Activated T-cell treated with anti-CD3 and anti-CD28 coated beads, Interleukin-2, amount 50 U/mL, for 24 hours (primary cell): ENCODE measurements at regions not wholly inside any gene's neighbourhood (a gene's known extent, or its start where the extent isn't known, plus 50 kb on each side); places are given as distances from the start of the nearest gene placed in this dataset.
A peak's percentile ranks its signal among the peaks of the same experiment; 100 is the strongest.
"Not testable (repeated sequence)": the region's sequence is repeated elsewhere in the genome, so short reads cannot be mapped to it uniquely, and the experiment has no call there.

Experiments
- DNase-seq: peaks from one replicate; pipeline ENCODE4 v3.0.0-alpha.2; 2020
- H3K27ac Mint-ChIP-seq: 2 replicates; pipeline ENCODE4 v1.8.0; 2020; ENCODE audit warnings: mild to moderate bottlenecking, mixed read lengths
- H3K27me3 Mint-ChIP-seq: 2 replicates; pipeline ENCODE4 v1.8.0; 2020; ENCODE audit warnings: mixed read lengths
- H3K36me3 Mint-ChIP-seq: 2 replicates; pipeline ENCODE4 v1.8.0; 2020; ENCODE audit warnings: low read depth, mixed read lengths
- H3K4me1 Mint-ChIP-seq: 2 replicates; pipeline ENCODE4 v1.8.0; 2020; ENCODE audit warnings: low read depth, mixed read lengths
- H3K4me3 Mint-ChIP-seq: 2 replicates; pipeline ENCODE4 v1.8.0; 2020; ENCODE audit warnings: mild to moderate bottlenecking, moderate library complexity, mixed read lengths
- H3K9me3 Mint-ChIP-seq: 2 replicates; pipeline ENCODE4 v1.8.0; 2020; ENCODE audit warnings: mixed read lengths

DNA sequence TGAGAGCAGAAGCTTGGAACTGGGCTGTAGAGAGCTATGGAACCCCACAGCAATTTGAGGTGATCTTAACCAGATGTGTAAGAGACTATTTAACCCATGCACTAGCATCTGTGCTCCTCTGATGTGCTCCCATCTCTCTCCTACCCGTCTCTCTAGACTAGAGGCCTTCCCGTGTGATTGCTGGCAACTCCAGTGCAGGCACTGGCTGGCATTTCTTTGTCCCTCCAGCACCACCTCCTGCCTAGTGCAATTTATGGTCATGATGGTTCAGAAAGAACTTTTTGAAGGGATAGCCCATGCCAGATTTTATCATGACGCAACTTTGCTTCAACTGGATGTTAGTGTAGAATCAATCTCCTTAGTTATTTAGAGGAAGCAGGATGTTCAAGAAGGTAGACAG is 193.0 kb downstream of the BCL2L11 start:
- not testable (repeated sequence) for H3K27me3 Mint-ChIP-seq, H3K9me3 Mint-ChIP-seq, H3K4me3 Mint-ChIP-seq, DNase-seq, H3K27ac Mint-ChIP-seq, H3K36me3 Mint-ChIP-seq
- H3K4me1 Mint-ChIP-seq = peaks cover 12% of the 10 kb centered on the region

DNA sequence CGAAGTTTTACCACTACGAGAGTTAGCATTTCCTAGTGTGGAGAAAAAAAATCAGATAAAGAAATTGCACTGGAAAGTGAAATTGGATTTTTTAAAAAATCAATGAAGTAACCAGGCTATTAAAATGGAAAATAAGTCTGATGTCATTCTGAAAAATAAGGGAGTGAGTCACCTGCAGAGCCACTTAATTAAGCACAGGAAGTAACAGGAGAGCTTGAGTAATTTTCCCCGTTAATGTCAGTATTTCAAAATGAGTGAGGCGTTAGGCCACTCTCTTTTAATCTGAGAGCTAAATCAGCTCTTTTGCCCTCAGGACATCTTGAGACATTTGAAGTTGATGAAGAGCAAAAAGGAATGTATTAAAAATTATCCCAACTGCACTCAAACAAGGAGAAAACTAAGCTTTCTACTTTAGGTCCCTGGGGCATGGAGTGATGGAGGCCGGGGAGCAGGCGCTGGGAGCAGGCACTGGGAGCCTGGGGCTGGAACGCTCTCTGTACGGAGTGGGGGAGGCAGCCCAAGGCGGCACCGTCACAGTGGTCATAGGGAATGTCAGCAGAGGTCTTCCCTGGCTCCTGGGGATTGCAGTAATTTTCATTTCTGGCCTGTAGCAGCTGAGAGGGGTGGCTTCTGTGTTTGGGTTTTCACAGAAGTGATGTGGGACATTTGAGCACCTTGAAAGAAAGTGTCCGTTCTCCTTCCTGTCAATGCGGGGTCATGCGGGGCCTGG is 194.6 kb downstream of the BCL2L11 start:
- H3K4me3 Mint-ChIP-seq, H3K27me3 Mint-ChIP-seq, DNase-seq, H3K36me3 Mint-ChIP-seq, H3K9me3 Mint-ChIP-seq: not testable (repeated sequence)
- Mint-ChIP-seq H3K27ac (peak overlapping the region; percentile 94), H3K4me1 (peaks cover 20% of the 10 kb centered on the region)

DNA sequence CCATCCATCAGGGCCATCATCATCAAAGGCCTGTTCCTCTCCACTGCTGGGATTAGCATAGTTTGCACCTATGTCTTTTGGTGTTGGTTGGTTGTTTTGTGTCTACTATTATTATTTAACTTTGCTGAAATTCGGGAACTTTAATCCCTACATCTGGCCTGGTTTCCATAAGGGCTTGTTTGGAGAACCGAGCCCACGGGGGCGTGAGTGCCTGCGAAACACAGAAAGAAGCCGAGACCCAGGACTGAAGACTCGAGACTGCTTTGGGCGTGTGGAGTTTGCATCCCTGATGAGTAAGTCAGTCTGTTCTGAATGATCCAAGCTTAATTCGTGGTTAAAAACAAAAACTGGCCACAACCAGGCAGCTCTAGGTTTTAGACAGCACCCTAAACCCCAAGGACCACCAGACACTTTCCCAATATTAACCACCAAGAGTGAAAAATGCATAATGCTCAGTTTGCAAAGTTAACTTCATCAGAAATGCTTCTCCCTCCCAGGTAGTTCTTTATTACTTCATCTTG is 195.6 kb downstream of the BCL2L11 start:
- peak overlapping the region; percentile 23 for H3K4me3 Mint-ChIP-seq
- peaks cover 23% of the 10 kb centered on the region for H3K4me1 Mint-ChIP-seq
- peak overlapping the region; percentile 94 for H3K27ac Mint-ChIP-seq
- H3K9me3 Mint-ChIP-seq, DNase-seq, H3K36me3 Mint-ChIP-seq, H3K27me3 Mint-ChIP-seq: not testable (repeated sequence)

DNA sequence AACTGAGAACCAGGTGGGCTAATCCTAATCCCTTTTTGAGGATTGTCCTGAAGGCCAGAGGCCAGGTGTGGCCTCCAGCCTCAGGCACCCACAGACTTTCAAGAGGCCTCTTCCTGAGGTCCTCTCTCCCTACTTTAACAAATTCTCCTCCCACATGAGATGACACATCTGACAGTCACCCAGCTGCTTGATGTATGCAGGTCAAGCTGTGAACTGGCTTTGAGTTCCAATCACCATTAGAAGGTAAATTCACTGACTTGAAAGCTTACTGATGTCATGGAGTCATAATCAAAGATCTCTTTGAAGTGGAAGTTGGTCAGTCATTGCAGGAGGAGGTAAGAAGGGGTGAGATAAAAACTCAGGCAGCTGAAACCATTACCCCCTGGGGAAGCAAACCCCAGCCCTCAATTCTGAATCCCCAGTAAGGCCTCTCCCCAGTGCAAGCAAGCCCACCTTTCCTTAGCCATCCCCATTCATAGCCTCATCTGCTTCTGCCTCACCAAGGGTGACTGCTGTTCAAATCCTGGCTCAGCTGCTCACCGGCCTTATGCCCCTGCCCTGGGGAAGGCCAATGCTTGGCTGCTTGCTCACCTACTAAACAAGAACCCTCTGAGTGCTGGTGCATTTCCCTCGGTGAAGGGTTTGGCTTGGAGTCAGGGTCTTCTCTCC is 196.3 kb downstream of the BCL2L11 start:
- not testable (repeated sequence) for H3K36me3 Mint-ChIP-seq, H3K27me3 Mint-ChIP-seq, DNase-seq, H3K9me3 Mint-ChIP-seq, H3K4me3 Mint-ChIP-seq
- Mint-ChIP-seq H3K27ac (peak overlapping the region; percentile 73), H3K4me1 (peaks cover 23% of the 10 kb centered on the region)

DNA sequence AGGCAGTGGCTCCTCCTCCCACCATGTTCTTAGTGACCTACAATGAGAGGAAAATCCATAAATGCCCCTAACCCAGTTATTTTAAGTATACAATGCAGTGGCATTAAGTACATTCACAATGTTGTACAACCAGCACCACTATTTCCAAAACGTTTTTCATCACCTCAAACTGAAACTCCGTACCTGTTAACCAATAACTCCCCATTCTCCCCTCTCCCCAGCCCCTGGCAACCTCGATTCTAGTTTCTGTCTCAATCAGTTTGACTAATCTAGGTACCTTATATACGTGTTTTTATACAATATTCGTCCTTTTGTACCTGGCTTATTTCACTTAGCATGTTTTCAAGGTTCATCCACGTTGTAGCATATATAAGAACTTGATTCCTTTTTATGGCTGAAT is 198.8 kb downstream of the BCL2L11 start:
- H3K9me3 Mint-ChIP-seq, H3K27me3 Mint-ChIP-seq, H3K36me3 Mint-ChIP-seq, DNase-seq, H3K4me3 Mint-ChIP-seq: not testable (repeated sequence)
- peaks cover 23% of the 10 kb centered on the region for H3K4me1 Mint-ChIP-seq
- H3K27ac Mint-ChIP-seq = peak overlapping the region; percentile 83

DNA sequence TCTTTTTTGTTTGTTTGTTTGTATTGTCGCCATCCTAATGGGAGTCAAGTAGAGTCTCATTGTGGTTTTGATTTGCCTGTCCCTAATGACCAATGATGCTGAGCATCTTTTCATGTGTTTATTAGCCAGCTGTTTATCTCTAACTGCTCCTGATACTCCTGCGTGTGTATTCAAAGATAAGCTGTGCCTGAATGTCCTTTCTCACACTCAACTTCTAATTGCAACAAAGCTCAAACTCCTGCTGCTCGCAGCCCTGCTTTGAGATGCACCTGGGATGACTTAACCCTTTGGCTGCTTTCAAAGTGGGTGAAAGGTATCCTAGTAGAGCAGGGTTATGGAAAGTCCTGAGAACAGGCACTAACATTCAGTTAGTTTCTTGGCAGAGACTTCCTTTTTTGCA is 199.6 kb downstream of the BCL2L11 start:
- H3K27me3 Mint-ChIP-seq, H3K4me3 Mint-ChIP-seq, H3K36me3 Mint-ChIP-seq, DNase-seq, H3K9me3 Mint-ChIP-seq: not testable (repeated sequence)
- Mint-ChIP-seq H3K27ac (peak overlapping the region; percentile 57), H3K4me1 (peaks cover 23% of the 10 kb centered on the region)

DNA sequence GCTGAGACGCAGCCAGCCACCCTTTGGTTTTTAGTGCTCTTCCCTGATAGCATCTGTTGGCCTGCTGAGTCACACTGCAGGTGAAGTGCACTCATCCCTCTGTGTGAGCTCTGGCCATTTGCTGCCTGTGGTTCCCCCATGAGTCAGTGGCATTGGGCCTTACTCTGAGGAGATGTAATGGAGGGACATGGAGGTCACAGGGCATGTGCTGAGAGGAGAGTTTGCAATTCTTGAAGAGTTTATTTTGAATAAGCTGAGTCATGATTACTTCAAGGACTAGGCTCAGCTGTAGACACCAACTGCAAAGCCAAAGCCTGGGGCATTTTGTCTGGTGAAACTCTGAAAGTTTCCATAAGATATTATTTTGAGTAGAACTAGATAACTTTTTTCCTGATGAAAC is 200.3 kb downstream of the BCL2L11 start:
- not testable (repeated sequence) for DNase-seq, H3K9me3 Mint-ChIP-seq, H3K36me3 Mint-ChIP-seq, H3K27me3 Mint-ChIP-seq, H3K27ac Mint-ChIP-seq, H3K4me3 Mint-ChIP-seq
- peaks cover 20% of the 10 kb centered on the region for H3K4me1 Mint-ChIP-seq

DNA sequence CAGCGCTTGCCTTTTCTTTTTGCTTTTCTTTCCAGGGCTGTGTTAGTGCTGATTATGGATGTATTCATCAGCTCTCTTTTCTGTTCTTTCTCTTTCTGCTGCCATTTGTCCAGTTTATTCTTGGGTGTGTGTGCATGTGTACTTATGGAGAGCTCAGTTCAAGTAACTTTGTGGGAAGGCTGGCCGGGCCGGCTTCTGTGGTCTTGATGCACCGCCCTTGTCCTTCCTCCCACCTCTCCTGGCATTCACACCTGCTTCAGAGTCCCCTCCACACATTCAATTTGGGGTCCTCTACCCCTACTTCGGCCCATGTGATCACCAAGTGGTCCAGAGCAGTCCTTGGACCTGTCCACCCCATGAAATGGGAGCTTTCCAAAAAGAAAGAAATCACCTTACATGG is 202.7 kb downstream of the BCL2L11 start:
- not testable (repeated sequence) for H3K36me3 Mint-ChIP-seq, DNase-seq, H3K4me3 Mint-ChIP-seq, H3K9me3 Mint-ChIP-seq, H3K27me3 Mint-ChIP-seq, H3K27ac Mint-ChIP-seq
- peaks cover 11% of the 10 kb centered on the region for H3K4me1 Mint-ChIP-seq

DNA sequence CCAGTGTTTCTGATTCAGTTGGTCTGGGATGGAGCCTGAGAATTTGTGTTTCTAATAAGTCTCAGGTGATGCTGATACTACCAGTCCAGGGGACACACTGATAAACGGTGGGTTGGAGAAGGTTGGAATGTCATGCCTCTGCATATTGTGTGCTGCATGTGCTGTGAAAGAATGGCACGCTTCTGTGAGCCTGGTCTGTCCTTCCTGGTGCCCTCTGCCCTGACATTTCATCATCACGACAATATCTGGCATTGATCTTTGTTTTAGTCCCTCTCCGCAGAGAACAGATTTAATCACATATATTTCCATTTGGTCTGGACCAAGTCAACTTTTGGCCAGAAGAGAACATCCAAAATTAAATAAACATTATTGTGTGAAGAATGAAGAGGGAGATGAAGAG is 207.0 kb downstream of the BCL2L11 start:
- not testable (repeated sequence) for H3K27ac Mint-ChIP-seq, H3K27me3 Mint-ChIP-seq, H3K4me1 Mint-ChIP-seq, H3K36me3 Mint-ChIP-seq, H3K9me3 Mint-ChIP-seq, H3K4me3 Mint-ChIP-seq, DNase-seq

DNA sequence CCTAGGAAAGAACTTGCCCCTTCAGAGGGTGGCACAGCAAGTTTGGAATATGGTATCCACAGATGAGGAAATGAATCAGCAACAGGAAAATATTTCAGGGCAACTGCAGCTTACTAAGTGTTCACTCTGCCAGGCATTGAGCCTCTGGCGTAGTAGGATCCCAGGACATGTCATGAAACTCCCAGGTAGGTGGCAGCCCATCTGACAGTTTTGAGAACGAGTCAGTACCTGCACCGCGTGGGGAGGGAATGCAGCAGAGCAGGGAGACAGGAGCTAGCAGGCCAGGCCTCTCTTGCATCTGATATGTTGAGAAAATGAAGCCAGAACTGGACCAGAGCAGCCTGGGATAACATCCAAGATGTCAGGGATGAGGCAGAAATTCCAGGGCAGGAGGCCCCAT is 208.6 kb downstream of the BCL2L11 start:
- not testable (repeated sequence) for H3K27me3 Mint-ChIP-seq, DNase-seq, H3K4me1 Mint-ChIP-seq, H3K4me3 Mint-ChIP-seq, H3K36me3 Mint-ChIP-seq, H3K9me3 Mint-ChIP-seq, H3K27ac Mint-ChIP-seq

DNA sequence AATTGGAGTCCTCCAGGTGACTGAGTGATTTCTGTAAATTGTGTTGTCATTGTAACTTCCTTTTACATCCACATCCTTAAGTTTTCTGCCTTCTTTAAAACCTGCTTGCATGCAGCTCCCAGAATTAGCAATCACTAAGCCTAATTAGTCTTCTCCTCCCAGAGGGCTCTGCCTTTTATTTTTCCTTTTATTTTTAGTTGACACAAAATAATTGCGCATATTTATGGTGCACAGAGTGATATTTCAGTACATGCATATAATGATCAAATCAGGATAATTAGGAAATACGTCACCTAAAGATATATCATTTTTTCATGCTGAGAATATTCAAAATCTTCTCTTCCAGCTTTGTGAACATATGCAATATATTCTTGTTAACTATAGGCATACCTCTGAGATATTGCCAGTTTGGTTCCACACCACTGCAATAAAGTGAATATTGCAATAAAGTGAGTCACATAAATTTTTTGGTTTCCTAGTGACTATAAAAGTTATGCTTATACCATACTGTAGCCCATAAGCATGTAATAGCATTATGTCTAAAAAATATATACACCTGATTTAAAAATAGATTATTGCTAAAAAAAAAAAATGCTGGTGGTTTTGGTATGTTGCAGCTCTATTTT is 210.5 kb downstream of the BCL2L11 start:
- not testable (repeated sequence) for DNase-seq, H3K4me1 Mint-ChIP-seq, H3K36me3 Mint-ChIP-seq

DNA sequence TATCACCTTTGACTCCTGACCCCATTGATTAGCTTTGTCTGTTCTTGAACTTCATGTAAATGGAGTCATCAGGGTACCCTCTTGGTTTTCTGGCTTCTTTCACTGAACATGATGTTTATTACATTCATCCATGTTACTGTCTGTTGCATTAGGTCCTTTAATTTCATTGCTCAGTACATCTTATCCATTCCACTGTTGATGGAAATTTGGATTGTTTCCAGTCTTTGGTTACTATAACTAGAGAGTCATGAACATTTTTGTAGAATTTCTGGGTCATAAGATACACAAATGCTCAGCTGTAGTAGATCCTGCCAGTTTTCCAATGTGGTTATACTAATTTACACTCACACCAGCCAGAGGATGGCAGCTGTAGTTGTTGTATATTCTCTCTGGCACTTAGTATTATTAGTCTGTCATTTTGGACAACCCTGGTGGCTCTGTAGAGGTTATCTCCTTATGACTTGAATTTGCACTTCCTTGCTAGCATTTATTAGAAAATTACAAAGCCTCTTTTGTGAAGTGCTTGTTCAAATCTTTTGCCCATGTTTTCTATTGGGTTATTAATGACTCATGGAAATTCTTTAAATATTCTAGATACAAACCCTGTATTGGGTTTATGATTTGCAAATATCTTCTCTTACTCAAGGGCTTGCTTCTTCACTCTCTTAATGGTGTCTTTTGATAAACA is 214.7 kb downstream of the BCL2L11 start:
- not testable (repeated sequence) for H3K27ac Mint-ChIP-seq, H3K4me1 Mint-ChIP-seq, H3K27me3 Mint-ChIP-seq, H3K9me3 Mint-ChIP-seq, H3K4me3 Mint-ChIP-seq, DNase-seq, H3K36me3 Mint-ChIP-seq

More for the DNA sequence above, 210.5 kb downstream of the BCL2L11 start:
- H3K4me3 Mint-ChIP-seq, H3K27me3 Mint-ChIP-seq, H3K9me3 Mint-ChIP-seq, H3K27ac Mint-ChIP-seq: not testable (repeated sequence)

DNA sequence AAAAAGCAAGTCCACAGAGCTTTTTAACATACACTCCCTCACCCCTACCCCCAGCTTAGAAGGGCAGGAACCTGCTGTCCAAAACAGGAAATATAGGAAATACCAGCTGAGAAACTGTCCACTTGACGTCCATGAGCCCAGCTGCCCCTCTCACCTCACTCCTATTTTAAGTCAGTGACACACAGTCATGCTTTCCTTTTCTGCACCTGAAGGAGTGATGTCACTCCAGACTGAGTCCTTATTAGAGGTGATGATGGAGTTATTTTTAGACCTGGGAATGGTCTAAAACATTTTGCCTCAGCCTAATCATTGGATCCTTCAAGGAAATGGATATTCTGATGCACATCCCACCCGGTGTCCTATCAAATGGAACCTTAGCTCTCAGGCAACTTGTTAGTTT is 217.8 kb downstream of the BCL2L11 start:
- not testable (repeated sequence) for H3K4me3 Mint-ChIP-seq, H3K27me3 Mint-ChIP-seq, H3K27ac Mint-ChIP-seq, H3K4me1 Mint-ChIP-seq, DNase-seq, H3K36me3 Mint-ChIP-seq, H3K9me3 Mint-ChIP-seq

DNA sequence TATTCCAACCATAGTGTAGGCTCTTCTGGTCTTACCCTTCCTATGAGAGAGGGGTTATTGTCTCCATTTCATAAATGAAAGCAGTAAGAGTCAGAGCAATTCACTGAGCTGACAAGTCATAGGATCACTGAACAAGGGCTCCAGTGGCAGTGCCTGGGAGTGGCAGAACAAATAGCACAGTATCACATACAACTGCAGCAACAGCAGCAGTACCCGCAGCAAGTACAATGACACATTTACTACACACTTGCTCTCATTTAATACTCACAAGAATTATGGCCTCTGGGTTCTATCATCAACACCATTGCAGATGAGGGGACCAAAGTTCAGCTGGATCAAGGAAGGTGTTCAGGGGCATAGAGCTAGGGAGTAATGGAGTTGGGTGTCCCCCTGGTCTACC is 218.8 kb downstream of the BCL2L11 start:
- not testable (repeated sequence) for DNase-seq, H3K36me3 Mint-ChIP-seq, H3K27ac Mint-ChIP-seq, H3K4me1 Mint-ChIP-seq, H3K4me3 Mint-ChIP-seq, H3K9me3 Mint-ChIP-seq, H3K27me3 Mint-ChIP-seq

DNA sequence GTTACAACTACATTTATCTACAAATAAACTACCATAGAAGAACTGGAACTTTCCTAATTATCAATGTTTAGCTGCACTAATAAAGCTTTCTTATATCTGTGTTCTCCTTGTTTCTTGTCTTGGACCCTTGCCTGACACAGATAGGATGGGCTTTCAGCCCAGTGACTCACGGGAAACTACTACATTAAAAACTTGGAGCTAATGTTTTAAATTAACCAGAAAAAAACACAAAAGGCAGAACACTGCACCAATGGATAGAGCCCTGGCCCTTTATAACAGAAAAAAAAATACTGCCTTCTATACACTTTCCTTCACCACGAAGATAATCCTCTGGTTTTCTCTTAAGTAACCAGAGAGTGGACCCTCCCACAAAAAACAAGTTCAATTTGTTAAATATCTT is 223.9 kb downstream of the BCL2L11 start:
- not testable (repeated sequence) for H3K9me3 Mint-ChIP-seq, H3K4me3 Mint-ChIP-seq, H3K4me1 Mint-ChIP-seq, H3K27me3 Mint-ChIP-seq, H3K36me3 Mint-ChIP-seq, H3K27ac Mint-ChIP-seq, DNase-seq
